Choroid plexus epithelial cell (primary cell): ENCODE measurements at regions not wholly inside any gene's neighbourhood (a gene's known extent, or its start where the extent isn't known, plus 50 kb on each side); places are given as distances from the start of the nearest gene placed in this dataset.

Source experiments
- DNase-seq: peaks from one replicate; pipeline ENCODE4 v3.0.0-alpha.2; 2010; ENCODE audit warnings: low read depth
- H3K4me3 ChIP-seq: 2 replicates; pipeline ENCODE4 v1.5.1; 2011; ENCODE audit warnings: low read depth, mild to moderate bottlenecking, control low read depth, low read length, moderate library complexity
- CTCF ChIP-seq: conservative IDR thresholded peaks from 2 replicates; pipeline ENCODE4 v1.5.1; 2011; ENCODE audit warnings: low read depth, mild to moderate bottlenecking, control low read depth, inconsistent platforms, low read length, moderate library complexity

DNA sequence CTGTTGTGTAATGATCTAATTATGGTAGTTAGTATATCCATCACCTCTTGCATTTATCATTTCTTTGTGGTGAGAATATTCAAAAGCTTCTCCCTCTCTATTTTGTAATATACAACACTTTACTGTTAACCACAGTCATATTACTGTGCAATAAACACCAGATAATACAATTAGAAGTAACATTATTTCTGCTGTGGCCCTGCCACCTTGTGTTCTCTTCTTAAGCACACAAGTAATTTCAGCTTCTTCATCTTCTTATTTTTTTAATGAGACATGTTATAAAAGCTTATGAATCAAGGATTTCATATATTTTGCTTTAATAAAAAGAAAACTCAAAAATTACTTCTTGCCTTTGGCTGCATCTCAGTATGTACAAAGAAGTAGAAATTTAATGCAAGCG, 675.2 kb upstream of the INTU start:
- peak; percentile 68 for DNase-seq
- TF ChIP-seq CTCF, result peak; percentile 35
- H3K4me3 ChIP-seq, result no peak overlapping the region

GRCh38 chr4:126957987-126958386, 674.8 kb upstream of the INTU start:
- DNase-seq, result no peak
- no peak for TF ChIP-seq CTCF
- no peak overlapping the region for H3K4me3 ChIP-seq

- DNase-seq, result no peak
- H3K4me3 ChIP-seq, result no peak overlapping the region
- no peak for TF ChIP-seq CTCF
Observed at GRCh38 chr4:126958482-126958881, 674.3 kb upstream of the INTU start.

GRCh38 chr4:126959056-126959745, 673.6 kb upstream of the INTU start:
- H3K4me3 ChIP-seq, result no peak overlapping the region
- no peak for DNase-seq
- no peak for TF ChIP-seq CTCF

- H3K4me3 ChIP-seq, result no peak overlapping the region
- no peak for TF ChIP-seq CTCF
- no peak for DNase-seq
Observed at GRCh38 chr4:126960760-126961159, 672.0 kb upstream of the INTU start.

GRCh38 chr4:126961661-126962060, 671.1 kb upstream of the INTU start:
- no peak for TF ChIP-seq CTCF
- DNase-seq, result no peak

DNA sequence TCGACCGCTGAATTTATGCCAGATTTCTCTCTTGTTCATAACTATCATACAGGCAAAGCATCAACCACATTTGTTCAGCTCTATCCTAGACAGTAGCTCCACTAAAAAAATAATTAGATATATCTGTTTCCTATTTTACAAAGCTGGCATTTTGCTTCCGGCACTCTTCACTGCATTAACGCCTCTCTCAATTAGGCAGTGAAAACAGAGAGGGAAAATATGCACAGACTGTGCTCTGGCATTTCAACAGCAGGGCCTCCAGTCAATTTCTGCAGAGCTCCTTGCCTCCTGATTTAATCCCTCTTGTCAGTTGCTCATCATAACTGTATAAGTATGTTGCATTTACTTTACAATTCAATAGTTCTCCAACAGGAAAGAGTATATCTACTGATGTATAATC, 666.9 kb upstream of the INTU start:
- DNase-seq, result no peak
- TF ChIP-seq CTCF, result no peak
- H3K4me3 ChIP-seq, result no peak overlapping the region

More at GRCh38 chr4:126961661-126962060, 671.1 kb upstream of the INTU start:
- H3K4me3 ChIP-seq, result no peak overlapping the region
